PFSK-1 (cell line): ENCODE measurements at regions not wholly inside any gene's neighbourhood (a gene's known extent, or its start where the extent isn't known, plus 50 kb on each side); places are given as distances from the start of the nearest gene placed in this dataset.

Source experiments
- FOXP2 ChIP-seq: optimal IDR thresholded peaks from 2 replicates; pipeline ENCODE3; 2011; ENCODE audit warnings: borderline replicate concordance, control low read depth, inconsistent platforms; ENCODE audit not compliant: insufficient read depth; ENCODE audit errors: extremely low read length, extremely low read depth
- POLR2AphosphoS5 ChIP-seq: IDR thresholded peaks from 2 replicates; pipeline ENCODE4 v1.6.1; 2012; ENCODE audit warnings: low read depth, mild to moderate bottlenecking, control low read depth, low read length, moderate library complexity
- REST ChIP-seq, 2 experiments: IDR thresholded peaks; 2 replicates each; pipeline versions ENCODE4 v1.6.1 to v1.8.0; 2011 to 2012; ENCODE audit warnings: low read depth in 2 of 2, low read length in 2 of 2, control low read depth in 1 of 2, inconsistent platforms in 1 of 2, mild to moderate bottlenecking in 1 of 2, moderate library complexity in 1 of 2; ENCODE audit not compliant: insufficient read depth in 1 of 2
- SIN3A ChIP-seq: IDR thresholded peaks from 2 replicates; pipeline ENCODE4 v1.6.1; 2012; ENCODE audit warnings: mild to moderate bottlenecking, low read length, moderate library complexity, borderline replicate concordance; ENCODE audit not compliant: insufficient read depth
- TAF1 ChIP-seq: IDR thresholded peaks from 2 replicates; pipeline ENCODE4 v1.6.1; 2012; ENCODE audit warnings: low read length, control low read depth, borderline replicate concordance; ENCODE audit not compliant: insufficient read depth

GRCh38 chr7:133140994-133141595, 59.2 kb upstream of the CHCHD3 start:
- TF ChIP-seq REST (IDR thresholded peaks at IDR 0.05; ENCODE audit: insufficient read depth in 1 of 2, low read depth in 2 of 2, low read length in 2 of 2): no peak
- TF ChIP-seq POLR2AphosphoS5: no peak
- no peak for TF ChIP-seq TAF1
- TF ChIP-seq SIN3A: no peak
- no peak for TF ChIP-seq FOXP2

GRCh38 chr7:133150760-133151159, 68.9 kb upstream of the CHCHD3 start:
- TF ChIP-seq POLR2AphosphoS5 (no peak), REST (IDR thresholded peaks at IDR 0.05; ENCODE audit: insufficient read depth in 1 of 2, low read depth in 2 of 2, low read length in 2 of 2) (no peak), FOXP2 (no peak), TAF1 (no peak), SIN3A (no peak)

- no peak for TF ChIP-seq SIN3A
- TF ChIP-seq POLR2AphosphoS5: no peak
- TF ChIP-seq FOXP2: no peak
- TF ChIP-seq TAF1: no peak
- TF ChIP-seq REST (IDR thresholded peaks at IDR 0.05; ENCODE audit: insufficient read depth in 1 of 2, low read depth in 2 of 2, low read length in 2 of 2): no peak
Observed at GRCh38 chr7:133152875-133153274, 71.0 kb upstream of the CHCHD3 start.

- no peak for TF ChIP-seq POLR2AphosphoS5
- TF ChIP-seq FOXP2: no peak
- no peak for TF ChIP-seq TAF1
- TF ChIP-seq SIN3A: no peak
- TF ChIP-seq REST (IDR thresholded peaks at IDR 0.05; ENCODE audit: insufficient read depth in 1 of 2, low read depth in 2 of 2, low read length in 2 of 2): no peak
Observed at GRCh38 chr7:133155146-133155545, 73.3 kb upstream of the CHCHD3 start.
